ENCODE measurements at regions not wholly inside any gene's neighbourhood (a gene's known extent, or its start where the extent isn't known, plus 50 kb on each side); places are given as distances from the start of the nearest gene placed in this dataset.

DNA sequence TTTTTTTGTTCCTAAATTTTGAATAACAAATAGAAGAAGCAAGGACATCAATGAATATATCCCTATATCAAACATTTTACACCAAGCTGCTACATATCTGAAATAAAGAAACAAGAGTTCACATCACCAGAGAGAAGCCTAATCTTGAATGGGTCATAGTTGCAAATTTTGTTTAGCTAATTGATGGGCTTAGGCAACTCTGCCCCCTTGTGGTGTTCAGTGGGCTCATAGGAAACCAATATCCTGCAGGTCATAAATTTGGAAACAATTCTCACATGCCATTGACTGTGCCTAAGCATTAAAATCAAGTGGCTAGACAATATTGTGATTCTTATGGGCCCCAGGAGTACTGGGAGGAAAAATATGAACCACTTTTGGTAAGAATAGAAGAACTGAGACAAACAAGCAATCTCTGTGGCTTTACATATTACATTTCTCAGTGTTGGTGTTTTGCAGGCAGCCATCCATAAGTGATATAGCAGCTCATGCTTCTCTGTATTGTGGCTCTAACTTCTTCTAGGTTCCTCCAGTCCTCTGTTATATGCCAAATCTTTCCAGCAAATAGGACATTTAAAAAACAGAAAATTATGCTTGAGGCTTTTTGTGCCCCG, 1262.8 kb upstream of the PRMT6 start:
- TF ChIP-seq CTCF (IDR thresholded peaks at IDR 0.05) (no peak), POLR2A (IDR thresholded peaks at IDR 0.05) (no peak)
